PC-3 (cell line): ENCODE measurements at regions not wholly inside any gene's neighbourhood (a gene's known extent, or its start where the extent isn't known, plus 50 kb on each side); places are given as distances from the start of the nearest gene placed in this dataset.

Experiments
- CTCF ChIP-seq: fragments of 300-600 bp; sonication (generic); conservative IDR thresholded peaks from 2 replicates; pipeline ENCODE4 v1.5.1; 2017; ENCODE audit warnings: antibody characterized with exemption, low read depth, mild to moderate bottlenecking, low read length
- EZH2 ChIP-seq: fragments of 300-600 bp; sonication (generic); IDR thresholded peaks from one replicate; pipeline ENCODE4 v1.6.1; 2017; ENCODE audit warnings: antibody characterized with exemption, mild to moderate bottlenecking, low read length; ENCODE audit not compliant: unreplicated experiment

GRCh38 chr4:15331930-15332329 is 95.9 kb upstream of the C1QTNF7 start:
- no peak for TF ChIP-seq CTCF
- TF ChIP-seq EZH2: no peak
